HG02623 (cell line): ENCODE measurements at regions not wholly inside any gene's neighbourhood (a gene's known extent, or its start where the extent isn't known, plus 50 kb on each side); places are given as distances from the start of the nearest gene placed in this dataset.

Source experiments
- ATAC-seq: cut with Tn5 transposase; IDR thresholded peaks from one replicate; pipeline ENCODE4 v1.9.1; 2021; ENCODE audit warnings: moderate library complexity; ENCODE audit not compliant: unreplicated experiment

DNA sequence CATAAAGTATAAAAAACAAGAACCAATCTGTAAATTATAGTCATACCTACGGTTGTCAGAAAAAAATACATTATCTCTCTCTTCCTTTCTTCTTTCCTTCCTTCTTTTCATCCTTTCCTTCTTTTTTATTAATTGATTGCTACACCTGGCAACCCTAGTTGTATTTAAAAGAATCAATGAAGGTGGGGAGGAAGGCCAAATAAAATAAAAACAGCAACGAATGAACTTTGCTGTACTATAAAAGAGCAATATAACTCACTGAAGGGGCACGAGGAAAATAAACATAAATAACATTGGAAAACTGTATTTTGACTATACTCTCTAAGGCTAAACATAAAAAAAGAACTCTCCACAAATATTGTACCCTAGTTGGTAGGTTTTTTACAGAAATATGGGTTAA, 898.2 kb upstream of the USP15 start:
- no peak for ATAC-seq

DNA sequence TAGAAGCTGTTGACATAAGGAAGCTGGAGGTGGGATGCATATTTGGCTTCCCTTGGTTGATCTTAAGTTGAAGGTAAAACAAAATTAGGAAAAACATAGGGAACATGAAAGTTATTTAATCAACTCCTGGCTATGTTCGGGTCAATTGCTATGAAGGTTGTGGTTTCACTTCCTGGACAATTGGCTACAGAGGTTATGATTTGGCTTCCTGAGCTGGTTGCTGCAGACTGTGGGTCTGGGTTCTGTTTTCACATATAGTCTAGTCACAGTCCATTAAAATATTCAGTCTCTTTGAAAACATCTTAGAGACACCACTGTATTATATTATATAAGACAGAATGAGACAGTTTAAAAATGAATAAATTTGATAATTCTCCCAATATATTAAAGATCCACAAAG, 895.2 kb upstream of the USP15 start:
- ATAC-seq = no peak

DNA sequence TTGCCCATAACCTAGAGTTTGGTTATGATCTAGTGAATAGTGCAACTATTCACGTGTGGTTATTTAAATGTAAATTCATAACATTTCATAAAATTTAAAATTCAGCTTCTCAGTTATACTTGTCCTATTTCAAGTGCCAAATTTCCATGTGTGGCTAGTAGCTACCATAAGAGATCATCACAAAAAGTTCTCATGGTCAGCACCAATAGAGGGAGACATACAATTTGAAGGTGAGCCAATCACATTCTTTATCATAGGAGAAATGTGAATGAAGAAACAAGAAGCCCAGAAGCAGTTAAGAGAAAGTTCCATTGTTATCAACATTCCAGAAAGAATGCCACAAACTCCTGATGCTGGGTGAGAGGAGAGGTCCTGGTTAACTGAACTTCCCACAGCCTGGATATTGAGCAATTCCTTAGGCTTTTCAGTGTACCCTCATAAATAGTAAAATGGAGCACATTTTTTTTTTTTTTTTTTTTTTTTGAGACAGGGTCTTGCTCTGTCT, 892.9 kb upstream of the USP15 start:
- no peak for ATAC-seq

DNA sequence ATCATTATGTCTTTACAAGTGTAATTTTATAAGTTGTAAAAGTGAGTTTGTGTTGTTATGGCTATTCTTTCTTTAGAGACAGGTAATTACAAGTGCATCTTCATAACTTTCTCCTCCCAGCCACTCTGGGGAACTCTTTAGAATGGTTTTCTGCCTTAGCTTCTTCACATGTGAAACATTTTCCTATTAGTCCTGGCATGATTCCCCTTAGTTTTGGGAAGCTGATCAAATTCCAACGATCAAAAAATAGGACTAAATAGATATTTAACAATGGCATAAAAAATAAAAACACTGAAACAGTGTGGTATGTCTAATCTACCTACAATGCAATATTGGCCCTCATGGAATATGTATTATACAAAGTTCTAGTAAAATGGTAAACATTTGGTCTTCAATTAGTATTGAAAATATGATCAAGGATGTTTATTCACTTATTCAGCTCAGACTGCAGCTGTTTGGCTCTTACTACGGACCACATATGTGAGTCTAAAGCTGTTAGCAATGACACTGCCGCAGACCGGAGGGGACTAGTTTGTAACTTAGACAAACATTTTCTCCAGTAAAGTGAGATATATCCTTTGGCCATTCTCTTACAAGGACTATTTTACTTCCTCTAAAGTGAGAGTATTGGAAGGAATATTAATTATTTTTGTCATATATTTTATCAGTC, 890.8 kb upstream of the USP15 start:
- ATAC-seq = no peak

DNA sequence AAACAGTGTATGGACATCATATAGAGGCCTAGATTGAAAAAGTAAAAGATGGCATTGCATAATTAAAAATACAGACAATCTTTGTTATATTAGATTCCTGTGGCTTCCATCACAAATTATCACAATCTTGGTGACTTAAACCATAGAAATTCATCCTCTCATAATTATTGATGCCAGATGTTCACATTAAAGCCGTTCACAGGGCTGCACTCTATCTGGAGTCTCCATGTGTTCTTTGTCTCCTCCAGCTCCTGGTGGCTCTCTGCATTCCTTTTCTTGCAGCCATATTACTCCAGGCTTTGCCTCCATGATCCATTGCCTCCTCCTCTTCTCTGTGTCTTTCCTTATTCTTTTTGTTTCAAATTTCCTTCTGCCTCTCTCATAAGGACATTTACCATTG, 875.7 kb upstream of the USP15 start:
- no peak for ATAC-seq

DNA sequence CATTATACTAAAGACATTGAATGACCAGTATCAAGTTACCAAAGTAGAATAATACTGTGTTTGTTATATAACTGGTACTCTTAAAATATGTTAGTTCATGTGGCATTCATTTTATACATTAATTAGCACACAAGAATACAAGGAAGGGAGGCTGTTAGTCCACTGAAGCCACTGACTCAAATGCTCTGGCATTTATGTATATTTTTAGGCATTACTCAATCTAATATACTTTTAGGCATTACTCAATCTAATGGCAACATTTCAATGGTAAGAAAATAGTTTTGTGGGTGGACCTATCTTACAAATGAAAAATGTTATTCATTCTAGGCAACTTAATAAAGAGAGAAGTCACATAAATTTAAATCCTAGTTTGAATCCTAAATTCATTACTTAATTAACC, 874.4 kb upstream of the USP15 start:
- ATAC-seq = no peak

DNA sequence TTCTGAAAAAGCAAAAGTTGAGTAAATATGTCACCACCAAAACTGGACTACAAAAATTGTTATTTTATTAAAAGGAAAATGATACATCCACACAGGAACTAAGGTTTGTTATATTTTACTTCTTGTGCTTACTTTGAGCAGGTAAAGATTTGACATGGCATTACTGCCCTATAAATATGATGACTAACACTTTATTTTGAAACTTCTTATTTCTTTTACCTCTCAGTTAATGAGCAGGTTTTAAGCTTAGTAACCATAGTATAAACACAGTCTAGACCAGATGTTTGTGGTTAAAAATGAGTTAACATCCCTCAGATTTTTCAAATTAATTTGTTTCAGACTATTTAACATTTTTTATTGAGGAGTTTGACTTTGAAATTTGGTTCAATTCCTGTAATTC, 862.5 kb upstream of the USP15 start:
- ATAC-seq = no peak

DNA sequence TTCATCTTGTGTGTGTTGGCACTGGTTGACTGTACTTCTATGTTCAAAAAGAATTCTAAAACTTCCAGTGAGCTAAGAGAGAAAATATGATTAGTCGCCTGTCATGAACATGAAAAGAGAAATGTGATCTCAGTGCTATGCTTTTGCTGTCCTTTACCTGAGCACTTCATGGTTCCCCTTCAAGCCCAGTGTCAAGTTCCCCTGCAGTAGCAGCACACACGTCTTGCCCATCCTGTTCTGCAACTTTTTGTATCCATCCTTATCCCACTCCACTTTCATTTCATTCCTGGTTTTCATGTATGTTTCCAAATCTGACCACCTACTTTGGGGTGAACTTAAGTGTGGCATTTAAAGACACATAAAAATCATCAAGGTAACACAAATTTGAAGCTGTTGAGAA, 848.0 kb upstream of the USP15 start:
- ATAC-seq = no peak

DNA sequence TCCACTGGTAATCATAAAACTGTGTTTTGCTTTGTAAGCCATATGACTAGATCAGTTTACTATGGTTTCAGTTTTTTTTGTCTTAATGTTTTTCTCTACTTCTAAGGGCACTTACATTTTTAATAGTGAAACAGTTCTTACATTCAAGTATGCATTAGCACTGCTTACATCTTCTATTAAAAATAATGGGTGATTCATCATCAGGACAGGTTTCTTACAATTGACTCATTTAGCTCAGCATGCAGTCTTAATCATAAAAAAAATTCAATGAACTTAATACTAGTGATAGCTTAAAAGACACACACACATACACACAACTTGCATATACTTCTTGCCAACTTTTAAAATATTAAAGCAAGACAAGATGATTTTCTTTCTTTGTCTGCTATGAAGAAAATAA, 845.7 kb upstream of the USP15 start:
- no peak for ATAC-seq

DNA sequence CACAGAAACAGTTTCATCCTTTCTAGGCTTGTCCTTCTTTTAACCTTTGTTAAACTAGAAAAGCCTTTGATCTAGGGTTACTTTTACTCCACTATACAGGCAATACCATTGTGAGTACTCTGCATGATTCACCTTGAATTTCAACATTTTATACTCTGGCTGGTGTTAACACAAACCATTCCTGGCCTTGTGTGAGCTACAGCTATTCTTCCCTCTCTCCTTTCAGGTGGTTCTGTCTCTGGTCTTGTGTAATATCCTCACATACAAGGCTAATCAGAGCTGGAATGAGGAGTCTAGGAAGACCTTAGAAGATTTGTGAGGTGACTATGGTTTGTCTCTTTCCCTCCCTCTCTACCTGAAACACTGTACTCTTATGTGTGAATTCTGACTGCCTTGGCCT, 837.4 kb upstream of the USP15 start:
- ATAC-seq = no peak

DNA sequence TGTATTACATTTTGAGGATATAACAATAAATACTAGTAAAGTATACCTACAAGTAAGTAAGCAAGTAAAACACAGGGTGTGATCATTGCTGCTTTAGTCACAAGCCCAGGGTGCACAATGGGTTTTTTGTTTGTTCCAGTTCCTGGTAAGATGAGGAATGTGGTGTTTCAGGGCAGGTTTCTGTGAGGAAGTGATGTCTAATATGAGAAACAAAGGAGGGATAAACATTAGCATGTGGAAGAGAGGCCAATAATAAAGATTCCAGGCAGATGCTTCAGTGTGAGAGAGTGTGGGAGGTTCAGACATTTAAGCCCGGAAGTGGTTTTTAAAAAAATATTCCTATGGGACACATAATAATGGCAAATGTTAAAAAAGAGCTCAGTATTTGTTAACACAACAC, 808.1 kb upstream of the USP15 start:
- no peak for ATAC-seq

DNA sequence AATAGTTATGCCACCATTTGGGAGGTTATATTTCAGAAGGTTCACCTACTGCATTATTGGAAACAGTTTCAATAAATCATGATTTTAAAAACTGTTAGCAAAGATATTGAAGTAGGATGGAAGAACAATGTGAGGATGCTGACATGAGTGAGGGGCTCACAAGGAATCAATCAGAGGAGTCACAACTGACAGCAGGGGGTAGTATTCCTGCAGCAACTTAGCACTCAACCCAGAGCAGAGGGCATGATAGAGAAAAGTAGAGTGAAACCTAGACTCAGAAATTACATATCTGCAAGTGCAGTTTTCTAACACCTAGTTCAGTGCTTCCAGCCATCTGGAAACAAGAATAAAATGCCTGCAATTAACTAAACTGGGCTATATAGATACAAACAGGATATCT, 772.5 kb upstream of the USP15 start:
- ATAC-seq = no peak

DNA sequence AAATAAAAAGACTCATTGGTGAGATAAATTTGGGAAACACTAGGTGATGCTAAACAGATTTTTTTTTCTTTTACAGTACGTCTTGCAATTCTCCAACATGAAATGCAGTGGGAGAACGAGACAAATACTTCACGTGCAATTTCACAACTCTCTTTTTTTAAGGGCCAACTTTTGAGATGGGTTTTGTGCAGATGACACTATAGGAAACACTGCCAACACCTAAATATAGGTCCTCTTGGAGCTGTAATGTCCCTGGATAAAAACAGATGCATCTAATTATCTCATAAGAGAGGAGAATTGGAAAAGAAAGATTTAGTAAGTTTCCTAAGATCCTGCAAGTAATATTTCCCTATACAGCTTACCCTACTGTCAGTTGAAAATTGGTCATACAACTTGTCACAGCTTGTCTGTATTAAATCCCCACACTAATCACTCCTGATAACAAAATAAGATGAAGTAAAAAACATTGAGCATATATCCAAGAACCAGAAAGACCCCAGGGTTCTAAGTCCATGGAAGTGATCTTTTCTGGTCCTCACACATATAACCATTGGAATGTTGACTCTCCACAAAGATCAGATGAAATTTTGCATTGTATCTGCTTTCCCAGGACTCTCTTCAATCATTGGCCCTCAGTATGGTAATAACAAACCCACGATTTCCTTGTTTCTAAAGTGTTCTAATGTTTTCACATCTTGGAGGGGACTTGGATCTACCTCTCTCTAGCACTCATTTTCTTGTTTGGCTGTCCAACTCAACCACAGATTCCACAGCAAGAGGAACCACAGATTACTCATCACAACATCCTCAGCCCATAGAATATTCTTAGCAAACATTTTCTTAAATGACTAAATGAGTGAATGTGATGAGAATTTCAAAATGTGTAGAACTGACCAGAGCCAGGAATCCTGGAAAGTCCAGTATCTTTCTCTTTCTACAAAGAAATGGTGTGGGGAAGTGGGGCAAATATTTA, 769.4 kb upstream of the USP15 start:
- no peak for ATAC-seq

DNA sequence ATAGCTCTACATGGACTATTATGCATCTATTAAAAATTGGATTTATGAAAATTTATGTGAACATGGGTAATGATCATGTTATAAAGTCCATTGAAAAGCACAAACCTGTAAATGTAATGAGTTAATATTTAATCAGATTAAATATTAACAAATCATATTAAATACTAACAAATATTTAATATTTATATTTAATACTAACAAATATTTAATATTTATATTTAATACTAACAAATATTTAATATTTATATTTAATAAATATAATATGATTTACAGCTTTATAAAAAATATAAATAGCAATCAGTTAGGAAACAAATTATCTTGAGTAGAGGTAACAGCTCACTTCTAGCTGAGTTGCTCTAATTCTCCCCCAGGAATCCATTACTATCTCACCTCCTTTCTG, 758.0 kb upstream of the USP15 start:
- ATAC-seq = no peak

DNA sequence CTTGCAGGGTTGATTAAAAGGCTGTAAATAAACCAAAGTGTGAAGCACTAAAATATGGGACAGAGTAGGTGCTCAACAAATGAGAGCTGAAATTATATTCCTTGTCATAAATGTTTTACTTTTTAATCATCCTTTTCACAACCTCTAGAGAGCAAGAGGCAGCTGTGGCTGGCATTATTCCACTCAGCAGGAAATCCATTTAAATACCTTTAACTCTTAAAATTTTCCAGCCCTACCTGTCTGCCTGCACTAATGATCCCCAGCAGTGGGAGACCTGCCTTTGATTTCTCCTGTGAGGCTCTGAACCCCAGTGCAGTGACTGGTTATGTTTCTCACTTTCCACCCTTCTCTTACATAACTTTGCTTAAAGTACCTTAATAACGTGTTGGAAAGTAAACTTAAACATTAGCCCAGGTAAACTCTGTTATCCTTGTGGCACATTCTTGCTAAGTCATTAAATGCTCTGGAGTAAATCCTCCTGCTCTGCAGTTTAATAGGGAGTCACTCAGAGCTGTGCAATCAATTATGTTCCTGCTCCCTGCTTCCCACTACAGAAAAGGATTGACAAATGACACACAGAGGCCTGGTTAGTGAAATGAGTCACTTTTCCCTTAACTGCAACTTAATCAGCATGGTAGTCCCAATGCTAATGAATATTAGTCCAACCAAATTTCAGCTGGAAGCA, 755.7 kb upstream of the USP15 start:
- ATAC-seq = no peak

DNA sequence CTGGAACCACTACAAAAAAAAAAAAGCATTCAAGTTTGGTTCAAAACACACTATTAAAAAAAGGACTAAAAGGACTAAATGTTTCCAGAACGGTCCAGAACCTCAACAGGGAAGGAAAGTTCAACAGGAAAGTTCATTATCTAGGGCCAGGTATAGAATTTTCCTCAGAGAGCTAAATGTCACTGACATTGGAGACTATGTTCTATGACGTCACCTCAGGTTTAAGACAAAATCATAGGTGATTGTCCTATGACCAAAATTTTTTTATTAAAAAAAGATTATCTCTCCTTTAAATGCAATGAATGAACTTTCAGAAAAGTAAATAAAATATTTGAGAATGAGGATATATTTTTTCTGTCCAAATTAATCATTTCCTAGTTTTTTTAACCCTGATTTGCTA, 746.7 kb upstream of the USP15 start:
- ATAC-seq = no peak

DNA sequence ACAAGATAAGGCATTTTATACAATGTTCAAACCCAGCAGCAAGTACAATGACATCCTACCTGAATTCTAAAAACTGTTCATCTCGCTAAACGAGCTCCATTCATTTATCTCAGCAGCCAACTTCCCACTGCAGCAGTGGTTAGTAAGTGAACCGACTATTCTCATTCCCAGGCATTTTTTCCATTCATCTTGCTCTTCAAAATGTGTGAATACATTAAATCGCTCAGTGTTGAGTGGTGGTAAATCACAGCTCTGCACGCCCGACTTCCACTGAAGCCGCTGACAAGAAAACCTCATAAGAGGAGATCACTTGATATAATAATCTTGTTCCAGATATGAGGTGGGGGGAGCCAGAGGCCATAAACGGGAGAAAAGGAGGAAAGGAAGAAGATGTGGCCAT, 746.2 kb upstream of the USP15 start:
- no peak for ATAC-seq

DNA sequence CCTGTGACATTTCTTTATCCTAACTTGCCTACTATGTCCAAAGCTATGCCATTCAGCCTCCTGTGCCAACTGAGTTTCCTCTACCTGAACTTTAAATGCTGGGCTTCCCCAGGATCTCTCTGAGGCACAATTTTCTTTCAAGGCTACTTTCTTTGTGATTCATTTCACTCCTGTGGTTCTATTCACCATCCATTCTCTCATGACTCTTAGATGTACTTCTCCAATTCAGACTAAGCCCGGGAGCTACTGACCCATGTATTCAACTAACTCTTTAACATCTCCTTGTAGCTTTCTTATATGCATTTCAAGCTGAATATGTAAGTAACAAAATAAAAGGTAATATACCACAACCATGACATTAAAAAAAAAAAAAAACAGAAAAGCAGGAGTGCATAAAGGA, 738.9 kb upstream of the USP15 start:
- no peak for ATAC-seq

DNA sequence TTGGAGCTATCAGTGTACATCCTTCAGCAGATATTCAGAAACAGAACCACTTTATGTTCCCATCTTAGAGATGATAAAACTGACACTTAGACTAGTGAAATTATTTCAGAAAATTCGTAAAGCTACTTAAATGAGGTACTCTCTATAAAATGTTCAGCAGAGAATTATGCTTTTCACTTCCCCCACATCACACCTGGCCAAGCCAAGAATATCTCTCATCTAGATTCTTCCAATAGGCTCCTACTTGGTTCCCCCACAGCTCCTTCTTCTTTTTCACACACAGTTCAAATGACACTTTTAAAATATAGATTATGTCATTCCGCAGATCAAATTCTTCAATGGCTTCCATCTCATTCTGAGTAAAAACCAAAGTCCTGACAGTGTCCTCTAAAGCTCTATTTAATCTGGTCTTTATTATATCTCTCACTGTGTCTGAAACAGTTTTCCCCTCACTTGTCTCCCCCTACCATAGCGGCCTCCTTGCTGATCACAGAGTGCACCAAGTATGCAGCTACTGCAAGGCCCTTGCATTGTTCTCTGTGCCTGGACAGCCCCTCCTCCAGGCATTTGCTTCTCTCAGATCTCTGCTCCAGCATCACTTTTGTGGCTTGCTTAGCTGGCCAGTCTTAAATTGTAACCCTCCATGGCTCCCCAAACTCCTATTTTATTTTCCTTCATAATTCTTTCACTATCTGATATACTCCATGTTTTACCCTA, 736.8 kb upstream of the USP15 start:
- ATAC-seq = no peak

DNA sequence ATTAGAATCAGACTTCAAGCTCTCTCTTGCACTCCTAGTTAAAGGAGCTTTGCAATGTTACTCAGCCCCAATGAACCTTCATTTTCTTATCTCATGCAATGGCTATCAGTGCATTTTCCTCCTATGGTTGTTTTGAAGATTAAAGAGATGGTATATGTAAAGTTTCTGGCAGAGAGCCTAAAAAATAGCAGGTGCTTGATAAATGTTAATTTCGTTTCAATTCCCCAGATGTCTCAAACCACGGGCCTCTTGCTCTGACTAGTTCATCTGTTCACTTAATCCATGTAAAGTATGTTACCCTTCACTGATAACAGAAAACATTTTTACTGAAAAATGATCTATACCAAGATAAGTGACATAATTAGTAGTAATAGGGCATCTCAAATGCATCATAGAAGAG, 735.4 kb upstream of the USP15 start:
- no peak for ATAC-seq

DNA sequence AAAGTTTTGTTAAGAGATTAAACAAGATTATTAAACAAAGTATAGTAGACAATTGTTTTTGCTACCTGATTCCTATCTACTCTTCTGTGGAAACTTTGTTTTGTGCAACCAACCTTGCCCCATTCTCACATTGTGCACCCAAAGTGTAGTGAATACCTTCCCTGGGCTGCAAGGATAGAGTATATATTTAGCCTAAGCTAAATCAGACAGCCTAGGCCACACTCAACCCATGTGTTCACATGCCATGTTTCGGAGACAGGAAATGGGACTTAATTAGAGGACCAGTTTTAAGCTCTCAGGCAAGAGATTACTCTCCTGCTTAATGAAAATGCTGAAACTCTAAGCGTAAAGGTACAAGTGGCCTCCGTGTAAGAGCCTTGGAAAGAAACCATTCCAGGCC, 734.9 kb upstream of the USP15 start:
- no peak for ATAC-seq
